Mesodermal cell (in vitro differentiated cells): ENCODE measurements at regions not wholly inside any gene's neighbourhood (a gene's known extent, or its start where the extent isn't known, plus 50 kb on each side); places are given as distances from the start of the nearest gene placed in this dataset.

Source experiments
- H3K27ac ChIP-seq: 2 replicates; pipeline ENCODE4 v1.7.0; 2013; ENCODE audit warnings: mild to moderate bottlenecking, low read depth, low read length, moderate library complexity; ENCODE audit not compliant: severe bottlenecking
- H3K36me3 ChIP-seq: 2 replicates; pipeline ENCODE4 v1.7.1; 2013; ENCODE audit warnings: mild to moderate bottlenecking, low read length, moderate library complexity; ENCODE audit not compliant: control insufficient read depth, insufficient read depth
- H3K4me1 ChIP-seq: one replicate; pipeline ENCODE4 v1.7.1; 2013; ENCODE audit warnings: mild to moderate bottlenecking, low read length; ENCODE audit not compliant: insufficient read depth, control insufficient read depth, poor library complexity, severe bottlenecking
- H3K4me3 ChIP-seq: 2 replicates; pipeline ENCODE4 v1.7.0; 2013; ENCODE audit warnings: low read length, control low read depth, mild to moderate bottlenecking; ENCODE audit not compliant: insufficient read depth, poor library complexity, severe bottlenecking; ENCODE audit errors: extremely low read depth
- H3K9me3 ChIP-seq: 2 replicates; pipeline ENCODE4 v1.7.1; 2013; ENCODE audit warnings: mild to moderate bottlenecking, low read length, moderate library complexity; ENCODE audit not compliant: control insufficient read depth
- WGBS, 2 experiments: methylation state at CpG; one replicate each; pipeline ENCODE4 v1.1.5; 2013; ENCODE audit warnings: missing lambda C conversion rate in 2 of 2; ENCODE audit not compliant: insufficient coverage in 2 of 2; 5-methylcytosine and 5-hydroxymethylcytosine counted together

GRCh38 chr2:140178234-140178633 lies 1398.0 kb upstream of the NXPH2 start:
- Histone ChIP-seq H3K4me1 (no peaks in the 10 kb centered on the region), H3K27ac (no peak overlapping the region), H3K36me3 (no peaks in the 10 kb centered on the region), H3K4me3 (no peak overlapping the region), H3K9me3 (no peaks in the 10 kb centered on the region)
- WGBS, 2 experiments = 65 to 80% methylated on average over 2 of the region's 3 CpGs

- H3K9me3 ChIP-seq = no peaks in the 10 kb centered on the region
- 83 to 100% methylated on average over 2 of the region's 3 CpGs for WGBS, 2 experiments
- no peaks in the 10 kb centered on the region for H3K36me3 ChIP-seq
- H3K27ac ChIP-seq = no peak overlapping the region
- no peaks in the 10 kb centered on the region for H3K4me1 ChIP-seq
- H3K4me3 ChIP-seq = no peak overlapping the region
These were observed 1396.9 kb upstream of the NXPH2 start for GRCh38 chr2:140177086-140177485.

- WGBS, 2 experiments = 88 to 91% methylated on average over 5 of the region's 5 CpGs
- Histone ChIP-seq H3K27ac (no peak overlapping the region), H3K4me3 (no peak overlapping the region), H3K9me3 (peaks cover 7% of the 10 kb centered on the region), H3K4me1 (no peaks in the 10 kb centered on the region), H3K36me3 (no peaks in the 10 kb centered on the region)
These were observed 1393.6 kb upstream of the NXPH2 start for GRCh38 chr2:140173790-140174189.

- Histone ChIP-seq H3K9me3 (peaks cover 2% of the 10 kb centered on the region), H3K36me3 (no peaks in the 10 kb centered on the region), H3K4me1 (no peaks in the 10 kb centered on the region), H3K4me3 (no peak overlapping the region), H3K27ac (no peak overlapping the region)
- 80% methylated on average over 1 of the region's 1 CpG; no CpG with 5 or more reads in 1 of the 2 experiments for WGBS, 2 experiments
These were observed 1384.3 kb upstream of the NXPH2 start for GRCh38 chr2:140164449-140164848.

GRCh38 chr2:140158259-140158658 lies 1378.1 kb upstream of the NXPH2 start:
- Histone ChIP-seq H3K27ac (no peak overlapping the region), H3K9me3 (no peaks in the 10 kb centered on the region)
- 95 to 100% methylated on average over 1 to 2 of the region's 2 CpGs for WGBS, 2 experiments

GRCh38 chr2:140157816-140158215 lies 1377.6 kb upstream of the NXPH2 start:
- no peaks in the 10 kb centered on the region for H3K9me3 ChIP-seq
- H3K36me3 ChIP-seq = no peaks in the 10 kb centered on the region
- no peaks in the 10 kb centered on the region for H3K4me1 ChIP-seq
- H3K4me3 ChIP-seq = no peak overlapping the region
- 100% methylated on average over 1 of the region's 5 CpGs; no CpG with 5 or more reads in 1 of the 2 experiments for WGBS, 2 experiments
- no peak overlapping the region for H3K27ac ChIP-seq

More at GRCh38 chr2:140158259-140158658, 1378.1 kb upstream of the NXPH2 start:
- H3K4me3 ChIP-seq = no peak overlapping the region
- no peaks in the 10 kb centered on the region for H3K36me3 ChIP-seq
- H3K4me1 ChIP-seq = no peaks in the 10 kb centered on the region

- WGBS, 2 experiments = 79 to 86% methylated on average over 2 of the region's 2 CpGs
- H3K36me3 ChIP-seq = no peaks in the 10 kb centered on the region
- no peaks in the 10 kb centered on the region for H3K9me3 ChIP-seq
- no peaks in the 10 kb centered on the region for H3K4me1 ChIP-seq
- H3K27ac ChIP-seq = no peak overlapping the region
- H3K4me3 ChIP-seq = no peak overlapping the region
These were observed 1374.5 kb upstream of the NXPH2 start for GRCh38 chr2:140154706-140155105.

GRCh38 chr2:140154271-140154670 lies 1374.1 kb upstream of the NXPH2 start:
- 95 to 96% methylated on average over 3 to 4 of the region's 5 CpGs for whole genome bisulfite sequencing, 2 experiments
- Histone ChIP-seq H3K4me3 (no peak overlapping the region), H3K4me1 (no peaks in the 10 kb centered on the region), H3K9me3 (no peaks in the 10 kb centered on the region), H3K36me3 (no peaks in the 10 kb centered on the region), H3K27ac (no peak overlapping the region)

- WGBS, 2 experiments = no CpG with 5 or more reads among the region's 2 CpGs
- Histone ChIP-seq H3K4me1 (no peaks in the 10 kb centered on the region), H3K27ac (no peak overlapping the region), H3K9me3 (no peaks in the 10 kb centered on the region), H3K4me3 (no peak overlapping the region), H3K36me3 (no peaks in the 10 kb centered on the region)
These were observed 1364.4 kb upstream of the NXPH2 start for GRCh38 chr2:140144611-140145010.

GRCh38 chr2:140138736-140139135 lies 1358.5 kb upstream of the NXPH2 start:
- no peaks in the 10 kb centered on the region for H3K36me3 ChIP-seq
- no peaks in the 10 kb centered on the region for H3K9me3 ChIP-seq
- no peak overlapping the region for H3K4me3 ChIP-seq
- H3K4me1 ChIP-seq = no peaks in the 10 kb centered on the region
- WGBS, 2 experiments = 90 to 100% methylated on average over 4 of the region's 6 CpGs
- H3K27ac ChIP-seq = no peak overlapping the region

GRCh38 chr2:140136861-140137260 lies 1356.7 kb upstream of the NXPH2 start:
- no peaks in the 10 kb centered on the region for H3K9me3 ChIP-seq
- H3K4me3 ChIP-seq = no peak overlapping the region
- H3K36me3 ChIP-seq = no peaks in the 10 kb centered on the region
- H3K27ac ChIP-seq = no peak overlapping the region
- WGBS, 2 experiments = no CpG with 5 or more reads among the region's 1 CpG
- H3K4me1 ChIP-seq = no peaks in the 10 kb centered on the region
